Activated CD8-positive, alpha-beta memory T cell treated with anti-CD3 and anti-CD28 coated beads, Interleukin-2, amount 50 U/mL, for 1 hour (primary cell): ENCODE measurements at regions not wholly inside any gene's neighbourhood (a gene's known extent, or its start where the extent isn't known, plus 50 kb on each side); places are given as distances from the start of the nearest gene placed in this dataset.
"Not testable (repeated sequence)": the region's sequence is repeated elsewhere in the genome, so short reads cannot be mapped to it uniquely, and the experiment has no call there.

Source experiments
- DNase-seq: peaks from one replicate; pipeline ENCODE4 v3.0.0-alpha.2; 2020; ENCODE audit errors: extremely low read depth

DNA sequence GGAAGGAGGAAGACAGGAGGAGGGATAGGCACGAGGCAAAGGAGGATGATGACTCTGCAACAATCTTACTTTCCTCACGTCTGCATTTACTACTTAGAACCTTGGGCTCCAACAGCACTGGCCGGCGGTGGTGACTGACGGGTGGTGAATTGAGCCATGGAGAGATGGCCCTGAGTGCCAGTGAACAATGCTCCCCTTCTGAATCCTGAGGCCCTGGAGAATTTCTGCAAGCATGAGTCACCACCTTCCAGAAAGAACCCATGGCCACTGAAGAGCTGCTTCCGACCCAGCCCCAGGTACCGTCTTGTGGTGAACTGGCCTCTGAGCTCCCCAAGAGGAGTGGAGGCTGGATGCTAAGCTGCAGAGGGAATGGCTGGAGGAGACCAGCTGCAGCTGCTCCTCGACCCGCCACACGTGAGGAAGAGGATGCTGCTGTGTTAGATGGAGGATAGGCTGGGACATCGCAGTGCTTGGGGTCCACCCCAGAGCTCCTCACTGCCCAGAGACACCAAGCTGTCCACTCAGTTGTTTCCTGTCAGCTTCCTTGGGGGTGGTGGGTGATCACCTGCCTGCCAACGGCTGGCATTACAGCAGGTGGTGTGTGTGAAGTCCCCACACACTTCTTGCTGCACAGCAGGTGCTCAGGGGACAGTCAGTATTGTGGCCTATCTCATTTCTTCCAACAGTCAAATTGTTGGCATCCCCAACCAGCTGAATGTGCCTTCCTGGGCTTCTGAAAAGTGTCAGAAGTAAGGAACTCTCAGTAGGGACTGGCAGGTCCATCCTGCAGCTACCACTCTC, 186.5 kb upstream of the ID2 start:
- no peak for DNase-seq

- no peak for DNase-seq
These were observed 185.8 kb upstream of the ID2 start for GRCh38 chr2:8496079-8496478.

- no peak for DNase-seq
These were observed 185.2 kb upstream of the ID2 start for GRCh38 chr2:8496617-8497016.

DNA sequence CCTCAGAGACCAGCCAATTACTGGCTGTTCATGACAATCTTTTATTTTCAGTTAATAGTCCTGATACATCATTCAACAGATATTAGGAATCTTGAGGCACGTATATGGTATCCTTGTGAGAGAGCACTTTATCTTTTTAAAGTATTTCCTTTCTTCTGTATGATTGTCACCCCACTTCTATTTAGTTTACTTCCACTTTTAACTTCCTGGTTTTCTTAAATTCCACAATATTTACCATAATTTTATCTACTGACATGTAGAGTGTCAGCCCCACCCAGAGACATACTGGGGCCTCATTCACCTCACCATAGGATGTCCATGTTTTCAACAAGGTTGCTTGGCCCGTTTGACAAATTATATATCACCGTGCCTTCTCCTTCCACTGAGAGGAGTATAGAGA, 182.9 kb upstream of the ID2 start:
- DNase-seq = no peak

DNA sequence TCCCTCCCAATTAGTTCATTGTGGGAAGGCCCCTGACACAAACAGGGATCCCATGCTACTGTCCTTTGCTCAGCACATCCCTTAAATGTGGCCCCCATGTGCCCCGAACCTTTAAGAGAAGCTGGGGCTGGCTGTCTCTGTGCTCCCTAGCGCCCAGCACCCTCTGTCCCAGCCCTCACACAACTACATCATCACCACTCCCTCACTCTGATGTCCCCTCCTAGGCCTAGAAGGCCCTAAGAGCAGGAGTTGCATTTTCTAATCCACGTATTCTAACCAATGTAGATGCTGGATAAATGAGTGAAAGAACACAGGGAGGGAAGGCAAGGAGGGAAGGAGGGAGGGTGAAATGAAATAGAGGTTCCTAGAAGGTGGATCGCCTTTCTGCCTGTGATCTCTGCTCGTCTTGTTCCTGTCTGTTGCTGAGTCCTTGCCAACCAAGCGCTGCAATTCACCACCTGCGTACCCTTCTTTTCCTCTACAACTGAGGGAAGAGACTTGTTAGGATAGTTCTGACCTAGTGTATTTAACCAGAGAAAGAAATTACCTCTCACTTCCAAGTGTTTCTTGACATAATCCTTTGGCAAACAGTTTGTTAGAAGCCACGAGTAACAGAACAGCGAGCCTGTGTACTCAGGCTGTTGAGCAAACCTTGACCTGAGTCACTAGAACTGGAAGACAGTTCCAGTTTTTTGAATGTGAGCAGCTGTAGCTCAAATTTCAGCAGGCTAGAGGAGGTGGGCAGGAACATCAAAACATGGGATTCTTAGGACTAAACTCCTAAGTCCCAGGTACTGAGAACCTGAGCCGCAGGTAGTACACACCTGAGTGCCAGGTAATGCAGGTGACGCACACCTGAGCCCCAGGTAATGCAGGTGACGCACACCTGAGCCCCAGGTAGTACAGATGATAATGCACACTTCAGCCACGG, 181.5 kb upstream of the ID2 start:
- DNase-seq = no peak

GRCh38 chr2:8501061-8501720, 180.7 kb upstream of the ID2 start:
- no peak for DNase-seq

- no peak for DNase-seq
These were observed 179.5 kb upstream of the ID2 start for GRCh38 chr2:8502316-8502715.

DNA sequence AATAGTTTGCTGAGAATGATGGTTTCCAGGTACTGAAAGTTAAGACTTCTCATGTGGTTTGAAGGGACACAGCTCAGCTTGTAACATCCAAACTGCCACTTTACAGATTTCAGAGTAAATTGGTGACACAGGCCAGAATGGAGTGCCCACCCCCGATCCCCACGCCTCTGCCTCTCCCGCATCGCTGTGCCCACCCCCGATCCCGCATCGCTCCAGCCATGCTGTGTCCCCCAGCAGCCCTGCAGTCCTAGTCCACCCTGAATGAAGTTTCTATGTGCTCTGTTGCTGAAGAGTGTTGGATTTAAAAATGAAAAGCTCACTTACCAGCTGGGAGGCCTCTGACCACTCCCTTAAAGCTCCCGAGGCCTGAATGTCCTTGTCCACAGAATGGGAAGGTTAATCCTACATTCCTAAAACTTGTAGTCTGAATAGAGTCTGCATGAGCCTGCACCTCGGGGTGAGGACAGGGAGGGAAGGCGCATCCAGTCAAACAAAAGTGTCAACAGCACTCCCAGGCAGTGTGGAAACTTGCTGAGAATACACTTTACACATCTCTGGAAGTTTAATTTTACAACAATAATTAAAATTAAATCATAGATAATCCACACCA, 176.4 kb upstream of the ID2 start:
- no peak for DNase-seq

DNA sequence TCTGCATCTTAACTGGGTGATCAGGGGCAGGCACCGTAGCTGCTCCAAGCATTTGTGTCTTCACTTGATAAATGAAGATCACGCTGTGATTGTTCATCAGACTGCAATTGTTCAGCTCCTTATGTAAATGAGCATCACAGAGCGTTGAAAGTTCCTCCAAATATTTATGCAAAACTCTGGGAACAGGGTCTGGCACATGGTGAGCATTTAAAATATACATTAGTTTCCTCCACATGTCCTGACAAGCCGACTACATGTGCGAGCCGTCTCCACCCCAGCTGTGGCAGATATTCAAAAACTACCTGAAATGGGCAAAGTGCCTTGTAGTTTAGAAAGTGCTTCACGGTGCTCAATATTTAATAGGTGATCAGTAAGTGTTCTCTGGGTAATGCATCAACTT, 175.1 kb upstream of the ID2 start:
- no peak for DNase-seq

GRCh38 chr2:8508766-8509165, 173.1 kb upstream of the ID2 start:
- DNase-seq = no peak

- no peak for DNase-seq
These were observed 172.2 kb upstream of the ID2 start for GRCh38 chr2:8509621-8510020.

GRCh38 chr2:8510055-8510454, 171.8 kb upstream of the ID2 start:
- not testable (repeated sequence) for DNase-seq

GRCh38 chr2:8510519-8510918, 171.3 kb upstream of the ID2 start:
- no peak for DNase-seq

DNA sequence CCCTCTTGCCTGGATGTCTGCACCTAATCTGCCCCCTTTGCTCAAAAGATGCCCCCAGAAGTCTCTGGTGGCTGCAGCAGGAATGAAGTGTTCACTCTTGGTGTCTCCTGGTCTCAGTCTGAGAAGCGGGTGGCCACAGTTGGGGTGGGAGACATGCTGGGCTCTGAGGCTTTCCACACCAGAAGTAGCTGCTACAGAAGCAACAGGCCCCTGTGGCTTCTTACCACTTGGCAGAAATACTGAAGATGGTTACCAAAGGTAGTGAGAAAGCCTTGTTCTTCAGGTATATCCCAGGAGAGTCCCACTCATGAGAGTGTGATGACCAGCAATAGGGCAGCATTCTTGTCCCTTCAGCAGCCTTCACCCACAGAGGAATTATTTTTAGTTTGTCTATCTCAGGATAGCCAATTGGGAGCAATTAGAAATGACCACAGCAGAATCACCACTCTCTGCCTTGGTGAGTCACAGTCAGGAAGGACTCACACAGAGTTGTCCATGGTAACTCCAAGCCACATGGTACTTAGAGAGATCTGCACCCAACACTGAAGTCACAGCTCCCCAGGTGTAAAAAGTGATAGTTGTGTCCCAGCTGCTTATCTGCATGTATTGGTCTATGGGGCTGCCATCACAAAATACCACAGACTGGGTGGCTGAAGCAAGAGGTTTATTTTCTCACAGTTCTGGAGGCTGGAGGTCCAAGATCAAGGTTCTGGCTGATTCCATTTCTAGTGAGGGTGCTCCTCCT, 169.8 kb upstream of the ID2 start:
- no peak for DNase-seq

DNA sequence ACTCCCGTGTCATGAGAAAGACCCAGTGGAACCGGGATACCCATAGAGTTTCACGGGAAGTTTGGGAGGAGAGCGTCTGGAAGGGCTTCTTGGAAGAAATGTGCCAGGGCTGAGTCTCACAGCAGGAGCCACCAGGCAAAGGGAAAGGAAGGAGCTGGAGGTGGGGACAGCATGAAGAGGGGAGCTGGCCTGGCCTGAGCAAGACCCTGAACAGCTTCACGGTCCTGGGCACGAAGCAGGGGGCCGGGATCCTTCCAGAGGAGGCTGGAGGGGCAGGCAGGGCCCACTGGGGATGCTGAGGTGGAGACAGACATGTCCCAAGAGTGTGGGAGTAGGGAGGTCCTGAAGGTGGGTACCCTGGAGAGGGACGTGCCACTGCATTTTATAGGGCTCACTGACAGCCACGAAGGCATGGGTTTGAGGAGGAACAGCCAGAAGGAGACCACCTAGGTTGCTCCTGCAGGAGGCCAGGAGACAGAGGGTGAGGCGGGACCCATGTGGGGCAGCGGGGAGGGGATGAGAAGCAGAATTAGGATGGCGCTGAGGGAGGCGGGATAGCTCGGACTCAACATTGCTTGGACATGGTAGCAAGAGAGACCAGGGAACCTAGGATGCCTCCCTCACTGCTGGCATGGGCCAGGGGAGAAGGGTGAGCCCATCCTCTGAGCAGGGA, 168.1 kb upstream of the ID2 start:
- DNase-seq = no peak

DNA sequence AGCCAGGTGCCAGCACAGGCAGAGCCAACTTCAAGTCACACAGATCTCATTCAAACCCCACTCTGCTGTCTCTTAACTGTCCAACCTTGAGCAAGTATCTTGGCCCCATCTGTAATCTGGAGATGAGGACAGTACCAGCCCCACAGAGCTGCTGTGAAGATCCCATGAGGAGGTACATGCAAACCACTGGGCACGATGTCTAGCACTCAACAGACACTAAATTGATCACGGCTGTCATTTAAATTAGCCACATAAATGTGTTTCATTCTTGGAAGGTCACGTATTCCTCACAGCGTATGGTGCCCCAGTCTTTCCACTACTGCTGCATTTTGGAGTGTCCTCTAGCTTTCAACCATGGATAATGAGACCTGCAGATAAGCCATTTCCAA, 167.6 kb upstream of the ID2 start:
- no peak for DNase-seq

GRCh38 chr2:8514796-8515758, 166.8 kb upstream of the ID2 start:
- peak; percentile 30 for DNase-seq

DNA sequence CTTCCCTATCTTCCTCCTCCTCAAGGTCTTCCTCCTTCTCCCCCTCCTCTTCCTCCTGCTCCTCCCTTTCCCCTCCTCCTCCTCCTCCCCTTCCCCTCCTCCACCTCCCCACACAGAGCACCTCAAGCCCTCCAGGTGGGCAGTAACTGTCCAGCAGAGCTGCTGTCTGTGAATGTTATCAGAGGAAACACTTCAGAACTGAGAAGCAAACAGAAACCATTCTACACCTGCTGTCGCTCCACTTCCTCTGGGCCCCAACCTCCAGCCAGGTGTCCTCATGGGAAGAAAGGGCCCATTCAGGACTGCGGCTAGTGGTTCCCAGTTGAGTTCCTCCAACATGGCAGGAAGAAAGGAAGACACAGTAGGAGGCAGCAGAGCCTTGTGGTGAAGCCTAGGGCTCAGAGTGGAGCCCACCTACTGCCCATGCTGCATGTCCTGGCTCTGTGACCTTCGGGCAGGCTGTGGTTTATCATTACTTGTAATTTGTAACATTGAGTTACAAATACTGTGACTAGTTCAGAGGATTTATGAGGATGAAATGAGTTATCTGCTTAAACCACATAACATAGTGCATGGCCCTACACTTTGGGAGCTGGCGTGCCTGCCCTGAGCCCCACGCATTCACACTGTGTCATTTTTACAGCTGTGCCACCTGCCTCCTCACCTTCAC, 165.9 kb upstream of the ID2 start:
- no peak for DNase-seq
